Common myeloid progenitor, CD34-positive (primary cell): ENCODE measurements at regions not wholly inside any gene's neighbourhood (a gene's known extent, or its start where the extent isn't known, plus 50 kb on each side); places are given as distances from the start of the nearest gene placed in this dataset.

Experiments
- CTCF ChIA-PET: fragments of 350-600 bp; sonication (Branson Sonifier 250); formaldehyde crosslinking; loops from one replicate; lab custom pipeline; 2021; ENCODE audit warnings: antibody characterized with exemption; lab: Charles Lee
- POLR2A ChIA-PET: fragments of 350-600 bp; sonication (Branson Sonifier 250); formaldehyde crosslinking; loops from one replicate; lab custom pipeline; 2021; ENCODE audit warnings: antibody characterized with exemption; lab: Charles Lee
- DNase-seq, 3 donors: peaks; one replicate each; pipeline versions ENCODE4 v3.0.0 to v3.0.0-alpha.2; 2013
- H3K27ac ChIP-seq, 2 experiments: 1 replicate in 1 of 2; 2 replicates in 1 of 2; pipeline ENCODE4 v1.7.0; 2013; ENCODE audit warnings: inconsistent platforms in 2 of 2, low read length in 2 of 2, mild to moderate bottlenecking in 2 of 2, low read depth in 1 of 2, moderate library complexity in 1 of 2; ENCODE audit not compliant: severe bottlenecking in 2 of 2, insufficient read depth in 1 of 2, poor library complexity in 1 of 2
- H3K27me3 ChIP-seq, 5 experiments: replicated peaks in 2 of 5; 1 replicate in 3 of 5; 2 replicates in 2 of 5; pipeline versions ENCODE4 v1.6.1 to v1.7.0; 2013; ENCODE audit warnings: low read length in 4 of 5, mild to moderate bottlenecking in 2 of 5, moderate library complexity in 2 of 5, inconsistent platforms in 1 of 5; ENCODE audit not compliant: insufficient read depth in 5 of 5, control insufficient read depth in 4 of 5
- H3K36me3 ChIP-seq, 4 experiments: 1 replicate in 2 of 4; 2 replicates in 2 of 4; pipeline versions ENCODE4 v1.6.1 to v1.7.0; 2013; ENCODE audit warnings: low read length in 3 of 4, control low read depth in 1 of 4, mild to moderate bottlenecking in 1 of 4; ENCODE audit not compliant: control insufficient read depth in 4 of 4, insufficient read depth in 4 of 4
- H3K4me1 ChIP-seq, 4 experiments: 1 replicate in 3 of 4; 2 replicates in 1 of 4; pipeline versions ENCODE4 v1.6.1 to v1.7.1; 2013; ENCODE audit warnings: low read length in 3 of 4, mild to moderate bottlenecking in 3 of 4, control low read depth in 1 of 4, inconsistent platforms in 1 of 4, moderate library complexity in 1 of 4; ENCODE audit not compliant: control insufficient read depth in 4 of 4, insufficient read depth in 4 of 4; ENCODE audit errors: control extremely low read depth in 1 of 4
- H3K4me3 ChIP-seq, 7 experiments: 1 replicate in 4 of 7; 2 replicates in 3 of 7; pipeline versions ENCODE4 v1.5.1 to v1.7.0; 2013; ENCODE audit warnings: mild to moderate bottlenecking in 7 of 7, low read length in 6 of 7, moderate library complexity in 6 of 7, inconsistent platforms in 2 of 7, low read depth in 2 of 7, control low read depth in 1 of 7; ENCODE audit not compliant: insufficient read depth in 4 of 7, control insufficient read depth in 1 of 7; ENCODE audit errors: extremely low read depth in 1 of 7
- H3K9me3 ChIP-seq, 5 experiments: 1 replicate in 4 of 5; 2 replicates in 1 of 5; pipeline versions ENCODE4 v1.6.1 to v1.7.1; 2013; ENCODE audit warnings: low read length in 4 of 5, mild to moderate bottlenecking in 2 of 5, inconsistent platforms in 1 of 5, low read depth in 1 of 5, moderate library complexity in 1 of 5; ENCODE audit not compliant: control insufficient read depth in 4 of 5, insufficient read depth in 2 of 5; ENCODE audit errors: control extremely low read depth in 1 of 5
- WGBS: methylation state at CpG from one replicate; pipeline ENCODE4 v1.1.5; 2013; ENCODE audit not compliant: insufficient coverage; 5-methylcytosine and 5-hydroxymethylcytosine counted together

GRCh38 chr11:127458561-127458960, 458.0 kb upstream of the KIRREL3 start:
- POLR2A ChIA-PET: no interaction called here
- H3K36me3 ChIP-seq: no peaks in the 10 kb centered on the region
- no peak overlapping the region for H3K4me3 ChIP-seq
- H3K27me3 ChIP-seq: peaks cover 0 to 12% (median 0%) of the 10 kb centered on the region in 5 experiments
- H3K9me3 ChIP-seq: no peaks in the 10 kb centered on the region
- H3K4me1 ChIP-seq: no peaks in the 10 kb centered on the region
- CTCF ChIA-PET: no interaction called here
- H3K27ac ChIP-seq: no peak overlapping the region
- 94% methylated on average over 2 of the region's 2 CpGs for WGBS
- DNase-seq: no peak

GRCh38 chr11:127454856-127455255, 454.3 kb upstream of the KIRREL3 start:
- Histone ChIP-seq H3K4me3 (no peak overlapping the region), H3K9me3 (no peaks in the 10 kb centered on the region), H3K27ac (no peak overlapping the region), H3K4me1 (no peaks in the 10 kb centered on the region), H3K27me3 (peaks cover 0 to 9% (median 0%) of the 10 kb centered on the region in 5 experiments), H3K36me3 (no peaks in the 10 kb centered on the region)
- 100% methylated on average over 3 of the region's 4 CpGs for WGBS
- DNase-seq: peak in 1 of 3 donors; percentile 6
- POLR2A ChIA-PET: no interaction called here
- CTCF ChIA-PET: interaction anchor here (1.7 kb wide), 1 partner anchor 12 kb away, joined by 6 read pairs; no protein-coding TSS in a partner anchor

GRCh38 chr11:127452533-127452932, 452.0 kb upstream of the KIRREL3 start:
- H3K4me1 ChIP-seq: no peaks in the 10 kb centered on the region
- CTCF ChIA-PET: no interaction called here
- H3K36me3 ChIP-seq: no peaks in the 10 kb centered on the region
- no peaks in the 10 kb centered on the region for H3K9me3 ChIP-seq
- peaks cover 0 to 9% (median 0%) of the 10 kb centered on the region in 5 experiments for H3K27me3 ChIP-seq
- no peak overlapping the region for H3K27ac ChIP-seq
- WGBS: 93% methylated on average over 3 of the region's 5 CpGs
- POLR2A ChIA-PET: no interaction called here
- H3K4me3 ChIP-seq: no peak overlapping the region
- no peak for DNase-seq

DNA sequence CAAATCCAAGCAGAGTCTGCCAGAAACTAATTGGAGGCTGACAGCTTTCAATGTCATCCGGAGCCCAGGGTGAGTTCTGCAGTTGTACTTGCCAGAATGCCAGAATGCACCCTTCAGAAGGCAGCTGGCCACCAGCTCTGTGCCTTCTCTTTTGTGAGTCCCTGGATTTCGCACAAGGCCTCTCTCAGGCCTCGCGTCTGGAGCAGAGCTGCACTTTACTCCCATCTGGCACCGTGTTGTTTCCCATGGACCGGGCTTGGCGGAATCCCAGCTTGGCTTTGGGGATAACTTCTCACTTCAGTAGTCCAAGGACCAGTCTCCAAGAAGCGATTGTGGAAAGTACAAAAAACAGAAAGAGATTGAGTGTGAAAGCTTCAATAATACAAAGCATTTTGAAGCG, 451.3 kb upstream of the KIRREL3 start:
- Histone ChIP-seq H3K27ac (no peak overlapping the region), H3K36me3 (no peaks in the 10 kb centered on the region), H3K9me3 (no peaks in the 10 kb centered on the region), H3K4me3 (no peak overlapping the region), H3K4me1 (no peaks in the 10 kb centered on the region), H3K27me3 (peaks cover 0 to 9% (median 0%) of the 10 kb centered on the region in 5 experiments)
- ChIA-PET CTCF (no interaction called here), POLR2A (no interaction called here)
- DNase-seq: no peak
- 100% methylated on average over 5 of the region's 9 CpGs for WGBS

GRCh38 chr11:127448101-127448500, 447.5 kb upstream of the KIRREL3 start:
- CTCF ChIA-PET: no interaction called here
- Histone ChIP-seq H3K4me3 (no peak overlapping the region), H3K27ac (no peak overlapping the region), H3K9me3 (no peaks in the 10 kb centered on the region), H3K36me3 (no peaks in the 10 kb centered on the region), H3K27me3 (peaks cover 0 to 5% (median 2%) of the 10 kb centered on the region in 5 experiments), H3K4me1 (no peaks in the 10 kb centered on the region)
- 91% methylated on average over 8 of the region's 10 CpGs for WGBS
- POLR2A ChIA-PET: no interaction called here
- no peak for DNase-seq

- H3K27me3 ChIP-seq: peaks cover 0 to 7% (median 1%) of the 10 kb centered on the region in 5 experiments
- no peak overlapping the region for H3K27ac ChIP-seq
- H3K4me1 ChIP-seq: no peaks in the 10 kb centered on the region
- no peak for DNase-seq
- H3K9me3 ChIP-seq: no peaks in the 10 kb centered on the region
- ChIA-PET CTCF (no interaction called here), POLR2A (no interaction called here)
- no peak overlapping the region for H3K4me3 ChIP-seq
- 80% methylated on average over 2 of the region's 4 CpGs for WGBS
- H3K36me3 ChIP-seq: no peaks in the 10 kb centered on the region
Measured at GRCh38 chr11:127445476-127445875, 444.9 kb upstream of the KIRREL3 start.

DNA sequence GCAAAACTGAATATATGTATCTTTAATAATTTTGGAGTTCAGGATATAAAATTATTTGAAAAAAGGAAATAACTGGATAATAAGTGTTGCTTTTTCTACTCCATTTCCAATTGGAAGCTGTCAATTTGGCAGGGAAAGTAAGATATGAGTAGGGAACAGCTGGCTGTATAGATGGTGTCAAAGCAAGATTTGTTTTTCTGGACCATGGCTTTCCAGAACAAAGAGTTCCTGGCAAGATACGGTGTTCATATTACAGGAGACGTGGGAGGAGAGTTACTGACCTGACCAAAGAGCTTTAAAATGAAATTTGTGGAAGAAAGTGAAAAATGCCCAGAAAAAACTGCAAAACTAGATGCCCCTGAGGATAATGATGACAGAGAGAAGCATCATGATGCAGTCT, 442.7 kb upstream of the KIRREL3 start:
- H3K27ac ChIP-seq: no peak overlapping the region
- 88% methylated on average over 2 of the region's 2 CpGs for WGBS
- ChIA-PET POLR2A (no interaction called here), CTCF (interaction anchor here (1.3 kb wide), 1 partner anchor 11 kb away, joined by 6 read pairs; no protein-coding TSS in a partner anchor)
- H3K4me3 ChIP-seq: no peak overlapping the region
- DNase-seq: no peak
- H3K27me3 ChIP-seq: peaks cover 0 to 7% (median 3%) of the 10 kb centered on the region in 5 experiments
- H3K4me1 ChIP-seq: no peaks in the 10 kb centered on the region
- H3K36me3 ChIP-seq: no peaks in the 10 kb centered on the region
- H3K9me3 ChIP-seq: no peaks in the 10 kb centered on the region
